ENCODE measurements at regions not wholly inside any gene's neighbourhood (a gene's known extent, or its start where the extent isn't known, plus 50 kb on each side); places are given as distances from the start of the nearest gene placed in this dataset.
"Not testable (repeated sequence)": the region's sequence is repeated elsewhere in the genome, so short reads cannot be mapped to it uniquely, and the experiment has no call there.

DNA sequence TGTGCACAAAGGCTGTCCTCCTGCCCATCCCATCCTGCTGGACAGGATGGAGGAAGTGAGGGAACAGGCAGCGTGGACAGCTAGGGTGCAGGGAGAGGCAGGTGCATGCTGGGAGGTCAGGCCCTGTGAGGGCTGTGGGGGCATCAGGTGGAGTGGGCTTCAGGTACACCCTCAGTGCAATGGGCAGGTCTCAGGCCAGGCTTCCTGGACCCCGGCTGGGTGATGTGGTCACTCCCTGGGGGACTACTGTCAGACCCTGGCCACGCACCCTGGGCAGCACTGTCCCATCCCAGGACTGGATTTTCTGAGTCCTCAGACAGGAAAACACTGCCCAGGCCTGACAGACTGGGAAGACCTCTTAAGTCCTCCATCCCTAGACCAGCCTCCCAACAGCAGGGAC is 239.9 kb downstream of the POTED start:
- TF ChIP-seq, protein P1, sequence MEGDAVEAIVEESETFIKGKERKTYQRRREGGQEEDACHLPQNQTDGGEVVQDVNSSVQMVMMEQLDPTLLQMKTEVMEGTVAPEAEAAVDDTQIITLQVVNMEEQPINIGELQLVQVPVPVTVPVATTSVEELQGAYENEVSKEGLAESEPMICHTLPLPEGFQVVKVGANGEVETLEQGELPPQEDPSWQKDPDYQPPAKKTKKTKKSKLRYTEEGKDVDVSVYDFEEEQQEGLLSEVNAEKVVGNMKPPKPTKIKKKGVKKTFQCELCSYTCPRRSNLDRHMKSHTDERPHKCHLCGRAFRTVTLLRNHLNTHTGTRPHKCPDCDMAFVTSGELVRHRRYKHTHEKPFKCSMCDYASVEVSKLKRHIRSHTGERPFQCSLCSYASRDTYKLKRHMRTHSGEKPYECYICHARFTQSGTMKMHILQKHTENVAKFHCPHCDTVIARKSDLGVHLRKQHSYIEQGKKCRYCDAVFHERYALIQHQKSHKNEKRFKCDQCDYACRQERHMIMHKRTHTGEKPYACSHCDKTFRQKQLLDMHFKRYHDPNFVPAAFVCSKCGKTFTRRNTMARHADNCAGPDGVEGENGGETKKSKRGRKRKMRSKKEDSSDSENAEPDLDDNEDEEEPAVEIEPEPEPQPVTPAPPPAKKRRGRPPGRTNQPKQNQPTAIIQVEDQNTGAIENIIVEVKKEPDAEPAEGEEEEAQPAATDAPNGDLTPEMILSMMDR (IDR thresholded peaks at IDR 0.05), result not testable (repeated sequence)
- TF ChIP-seq POLR2A (IDR thresholded peaks at IDR 0.05), result not testable (repeated sequence)

Measured in heart left ventricle (tissue), 13 donors.